HG03571 (cell line): ENCODE measurements at regions not wholly inside any gene's neighbourhood (a gene's known extent, or its start where the extent isn't known, plus 50 kb on each side); places are given as distances from the start of the nearest gene placed in this dataset.

Experiments used
- ATAC-seq: cut with Tn5 transposase; IDR thresholded peaks from one replicate; pipeline ENCODE4 v1.9.1; 2021; ENCODE audit not compliant: unreplicated experiment

DNA sequence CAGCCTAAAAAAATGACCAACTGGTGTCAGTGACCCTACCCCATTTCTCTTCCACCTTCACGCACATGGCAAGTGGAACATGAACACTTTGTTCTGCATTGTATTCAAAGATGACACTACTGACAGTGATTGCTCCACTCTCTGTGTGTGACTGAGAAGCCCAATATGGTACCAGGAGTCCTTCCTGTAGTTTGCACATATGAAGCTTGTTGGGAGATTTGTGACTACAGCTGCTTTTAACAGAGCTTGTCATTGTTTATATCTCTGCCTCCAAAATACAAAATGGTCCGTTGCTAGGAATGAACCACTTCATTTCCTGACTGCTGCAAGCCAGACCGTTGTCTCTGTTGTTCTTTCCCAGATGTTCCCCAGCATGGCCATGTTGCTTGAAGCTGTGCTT lies 140.3 kb upstream of the TCF21 start:
- no peak for ATAC-seq

DNA sequence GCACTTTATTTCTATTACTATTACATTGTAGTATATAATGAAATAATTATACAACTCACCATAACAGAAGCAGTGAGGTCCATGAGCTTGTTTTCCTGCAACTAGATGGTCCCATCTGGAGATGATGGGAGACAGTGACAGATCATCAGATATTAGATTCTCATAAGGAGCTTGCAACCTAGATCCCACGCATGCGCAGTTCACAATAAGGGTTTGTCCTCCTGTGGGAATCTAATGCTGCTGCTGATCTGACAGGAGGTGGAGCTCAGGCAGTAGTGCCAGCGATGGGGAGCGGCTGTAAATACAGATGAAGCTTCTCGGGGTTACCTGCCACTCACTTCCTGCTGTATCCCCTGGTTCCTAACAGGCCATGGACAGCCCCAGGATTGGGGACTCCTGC lies 139.5 kb upstream of the TCF21 start:
- no peak for ATAC-seq

DNA sequence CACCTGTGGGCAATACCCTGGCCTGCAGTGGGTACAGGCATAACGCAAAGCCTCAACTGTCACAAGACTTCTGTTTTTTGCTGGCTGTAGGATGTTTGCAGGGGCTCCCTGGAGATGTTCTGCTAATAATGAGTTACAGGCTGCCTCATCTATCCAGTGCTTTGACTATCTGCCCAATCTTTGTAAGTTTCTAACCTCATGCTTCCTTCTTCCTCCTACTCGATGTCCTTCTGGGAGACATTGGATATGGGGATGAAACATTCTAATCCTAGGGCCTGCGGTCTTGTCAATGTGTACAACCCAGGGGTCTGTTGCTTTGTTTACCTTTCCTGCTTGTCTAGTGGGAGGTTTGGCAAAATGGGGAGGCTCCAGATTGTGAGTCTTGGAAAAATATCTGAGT lies 136.8 kb upstream of the TCF21 start:
- no peak for ATAC-seq

DNA sequence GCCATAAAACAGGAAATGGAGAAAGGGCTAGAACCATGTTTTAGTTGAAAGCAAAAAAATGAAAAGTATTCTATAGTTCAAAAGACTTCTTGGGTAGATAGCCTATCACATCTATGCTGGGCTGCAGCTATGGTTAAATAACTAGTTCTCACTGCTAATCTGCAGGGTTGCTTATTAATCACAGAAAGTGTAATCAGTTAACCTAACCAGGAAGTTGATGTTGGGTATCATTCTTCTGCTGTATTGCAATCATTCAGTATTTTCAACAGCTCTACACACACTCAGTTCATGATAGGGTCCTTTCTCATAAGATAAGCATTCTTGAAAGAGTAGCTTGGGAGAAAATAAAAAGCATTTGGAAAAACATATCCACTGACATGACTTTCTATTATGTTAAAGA lies 135.2 kb upstream of the TCF21 start:
- ATAC-seq: no peak

DNA sequence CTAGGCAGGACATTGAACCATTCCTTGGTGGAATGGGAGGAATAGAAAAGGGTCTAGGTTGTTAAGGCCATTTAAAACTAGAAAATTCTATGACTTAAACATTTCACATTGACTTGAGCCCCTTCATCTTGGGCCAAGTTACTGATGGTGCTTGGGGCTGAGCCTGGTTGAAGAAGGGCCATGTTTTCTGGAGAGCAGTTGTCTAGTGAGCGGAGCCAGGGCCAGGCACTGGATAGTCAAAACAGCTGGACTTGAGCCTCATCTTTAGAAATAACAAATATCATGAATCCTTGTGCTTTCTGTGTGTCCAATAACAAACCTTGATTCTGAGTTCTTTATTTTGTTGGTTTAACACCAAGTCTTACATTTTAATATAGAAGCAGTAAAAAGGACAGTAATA lies 134.6 kb upstream of the TCF21 start:
- ATAC-seq: no peak

DNA sequence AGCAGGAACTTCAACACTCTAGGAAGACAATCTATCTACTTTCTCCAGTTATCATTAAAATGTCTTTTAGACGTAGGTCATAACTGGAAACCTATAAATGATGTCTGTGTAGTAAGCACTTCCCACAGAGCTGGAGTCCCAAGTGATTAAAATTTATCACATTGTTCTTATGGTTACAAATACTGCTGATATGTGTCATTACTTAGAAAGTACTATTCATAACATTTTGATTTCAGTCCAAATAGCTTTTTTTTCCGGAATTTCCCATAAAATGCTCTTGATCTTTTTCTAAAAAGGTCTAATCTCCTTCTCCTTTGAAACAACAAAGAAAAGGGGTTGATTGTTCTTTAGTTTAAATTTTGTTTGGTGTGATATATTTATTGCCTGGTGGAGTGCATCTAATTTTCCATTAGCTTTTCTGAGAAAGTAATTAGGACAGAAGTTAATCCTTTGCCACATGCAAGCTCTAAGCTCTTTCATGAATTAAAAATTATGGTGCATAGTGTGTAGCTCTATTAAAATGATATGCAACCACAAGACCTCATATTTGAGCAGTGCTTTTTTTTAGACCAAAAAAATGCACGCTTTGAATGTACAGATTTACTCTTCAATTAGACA lies 132.7 kb upstream of the TCF21 start:
- no peak for ATAC-seq

DNA sequence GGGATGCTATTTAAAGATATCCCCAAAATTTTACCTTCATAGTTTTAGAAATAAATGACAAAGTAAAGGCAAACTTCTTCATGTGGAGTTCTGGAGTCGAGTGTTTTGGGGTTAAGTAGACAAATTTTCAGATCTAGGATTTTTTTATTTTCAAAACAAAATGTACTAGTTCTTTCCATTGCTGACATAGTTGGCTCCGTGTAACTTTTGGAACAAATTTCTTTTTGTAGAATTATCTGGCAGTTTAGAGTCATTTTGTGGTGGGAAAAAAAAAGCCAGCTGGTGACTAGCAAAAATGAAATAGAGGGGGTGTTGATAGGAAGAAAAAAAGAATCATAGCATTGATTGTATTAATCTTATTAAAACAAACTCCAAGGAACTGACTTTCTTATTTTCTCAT lies 131.6 kb upstream of the TCF21 start:
- no peak for ATAC-seq

DNA sequence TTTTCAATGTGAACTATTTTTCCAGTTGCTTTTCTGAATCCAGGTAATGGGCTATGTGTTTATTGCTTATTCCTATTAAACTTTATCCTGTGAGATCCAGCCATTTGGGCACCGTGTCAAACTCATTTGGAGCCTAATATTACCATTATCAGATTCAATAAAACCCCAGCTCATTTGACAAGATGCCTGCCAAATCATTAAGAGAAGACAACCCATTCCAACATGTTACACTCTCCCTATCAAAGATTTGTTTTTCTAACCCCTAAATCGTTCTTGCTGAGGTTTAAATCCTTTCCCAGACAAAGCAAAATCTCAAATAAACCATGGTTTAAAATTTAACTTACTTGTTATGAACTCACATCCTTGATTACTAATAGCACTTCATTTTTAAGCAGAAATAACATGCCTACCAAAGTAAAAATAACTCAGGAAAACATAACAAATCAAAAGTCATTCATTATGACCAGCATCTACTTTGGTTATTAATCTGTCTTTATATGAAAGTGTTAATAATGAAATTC lies 130.0 kb upstream of the TCF21 start:
- no peak for ATAC-seq

DNA sequence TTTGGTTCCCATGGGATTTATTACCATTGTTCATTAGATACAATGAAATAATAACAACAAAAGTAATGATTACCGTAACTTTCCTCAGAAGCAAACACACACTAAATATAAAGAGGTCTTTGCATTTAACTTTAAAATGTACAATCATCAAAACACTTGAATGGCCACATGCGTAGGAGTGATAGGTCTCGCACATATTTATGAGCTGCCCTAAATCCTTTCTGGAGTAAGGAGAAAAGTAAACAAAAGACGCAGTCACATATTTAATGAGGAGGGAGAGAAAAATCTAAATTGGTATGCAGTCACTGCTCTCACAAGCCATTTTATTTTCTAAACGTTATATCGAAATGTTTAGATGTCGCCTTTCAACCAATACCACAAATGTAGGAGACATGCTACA lies 129.4 kb upstream of the TCF21 start:
- no peak for ATAC-seq

DNA sequence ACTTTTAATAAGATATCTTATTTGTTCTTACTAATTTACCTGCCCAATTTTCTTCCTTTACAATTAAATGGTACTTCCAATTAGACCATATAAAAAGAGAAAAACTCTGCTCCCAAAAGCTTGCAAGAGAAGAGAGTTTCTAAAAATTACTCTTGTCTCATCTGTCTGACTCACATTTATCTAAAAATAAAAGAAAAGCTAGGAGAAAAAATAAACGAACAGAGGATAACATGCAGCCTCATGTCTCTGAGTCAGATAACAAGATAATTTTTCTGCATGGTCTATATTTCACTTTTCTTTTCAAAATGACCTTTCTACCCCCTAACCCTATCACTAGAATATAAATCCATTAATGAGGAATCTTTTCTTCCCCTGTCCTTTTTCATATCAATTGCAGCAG lies 127.2 kb upstream of the TCF21 start:
- ATAC-seq: no peak

DNA sequence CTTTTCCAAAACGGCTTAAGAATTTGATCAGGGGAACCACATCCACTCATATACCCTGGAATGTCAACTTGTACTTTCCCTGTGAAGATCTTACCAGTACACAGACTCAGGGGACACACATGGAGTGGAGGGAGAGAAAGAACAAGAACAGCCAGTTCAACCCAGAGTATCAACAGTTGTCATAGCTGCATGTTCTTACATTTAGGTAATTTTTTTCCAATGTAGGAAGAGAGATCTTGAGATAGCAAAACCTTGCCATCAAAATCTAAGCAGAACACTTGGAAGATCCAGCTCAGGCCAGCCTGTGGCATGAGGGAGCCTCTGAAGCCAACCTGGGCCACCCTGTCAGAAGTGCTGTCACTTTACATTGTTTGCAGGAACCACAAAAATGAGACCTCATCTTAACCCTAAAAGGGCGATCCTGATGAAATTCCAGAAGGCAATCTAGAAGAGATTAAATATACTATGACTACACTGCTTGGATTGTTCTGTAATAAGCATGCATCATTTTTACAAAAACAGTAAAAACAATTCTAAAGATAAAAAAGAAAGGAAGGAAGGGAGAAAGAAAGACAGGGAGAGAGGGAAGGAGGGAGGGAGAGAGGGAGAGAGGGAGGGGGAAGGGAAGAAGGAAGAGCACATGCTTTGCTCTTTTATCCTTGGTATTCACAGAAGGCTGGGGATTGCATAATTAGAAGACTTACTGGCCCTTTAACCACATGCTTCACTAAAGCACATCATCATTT lies 124.7 kb upstream of the TCF21 start:
- no peak for ATAC-seq

DNA sequence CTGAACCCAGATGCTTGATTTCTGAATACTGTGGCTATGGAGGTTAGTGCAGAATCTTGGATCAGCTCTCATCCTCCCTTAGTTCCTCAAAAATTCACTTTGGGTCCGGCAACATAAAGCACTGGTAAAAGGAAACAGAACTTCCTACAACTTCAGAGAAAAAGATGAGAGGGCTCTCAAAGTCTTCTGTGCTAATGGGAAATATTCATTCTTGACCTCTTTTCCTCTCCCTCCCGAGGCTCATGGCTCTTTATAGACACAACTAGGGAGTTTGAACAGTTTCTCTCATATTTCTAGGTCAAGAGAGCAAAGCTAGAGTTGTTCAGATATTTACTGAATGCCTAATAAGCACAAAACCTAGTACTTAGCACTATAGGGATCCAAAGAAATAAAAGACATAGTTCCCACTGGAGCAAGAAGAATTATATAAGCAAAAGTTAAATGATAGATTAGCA lies 124.1 kb upstream of the TCF21 start:
- no peak for ATAC-seq

DNA sequence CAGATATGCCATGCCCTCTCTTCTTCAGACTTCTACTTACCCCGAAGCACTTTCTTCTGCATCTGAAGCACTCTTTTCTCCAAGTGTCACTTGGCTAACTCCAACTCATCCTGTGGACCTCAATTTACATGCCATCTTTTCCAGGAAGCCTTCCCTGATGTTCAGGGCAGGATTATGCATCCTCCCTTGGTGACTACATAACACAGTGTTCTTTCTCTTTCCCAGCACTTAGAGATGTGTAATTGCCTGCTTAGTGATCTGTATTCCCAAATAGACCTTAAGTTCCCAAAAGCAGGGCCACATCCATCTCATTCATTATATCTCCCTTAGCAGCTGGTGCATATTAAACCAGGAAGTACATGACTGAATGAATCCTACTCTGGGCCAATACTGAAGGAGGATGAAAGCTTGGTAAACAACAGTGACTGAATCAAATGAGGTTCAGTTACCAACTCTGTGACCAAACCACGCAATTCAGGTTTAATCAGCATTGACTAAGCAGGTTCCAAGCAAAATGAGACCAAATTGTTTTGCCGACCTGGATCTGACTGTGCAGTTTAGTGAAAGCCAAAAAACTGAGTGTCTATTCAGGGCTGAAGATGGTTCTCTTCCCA lies 121.4 kb upstream of the TCF21 start:
- ATAC-seq: no peak

DNA sequence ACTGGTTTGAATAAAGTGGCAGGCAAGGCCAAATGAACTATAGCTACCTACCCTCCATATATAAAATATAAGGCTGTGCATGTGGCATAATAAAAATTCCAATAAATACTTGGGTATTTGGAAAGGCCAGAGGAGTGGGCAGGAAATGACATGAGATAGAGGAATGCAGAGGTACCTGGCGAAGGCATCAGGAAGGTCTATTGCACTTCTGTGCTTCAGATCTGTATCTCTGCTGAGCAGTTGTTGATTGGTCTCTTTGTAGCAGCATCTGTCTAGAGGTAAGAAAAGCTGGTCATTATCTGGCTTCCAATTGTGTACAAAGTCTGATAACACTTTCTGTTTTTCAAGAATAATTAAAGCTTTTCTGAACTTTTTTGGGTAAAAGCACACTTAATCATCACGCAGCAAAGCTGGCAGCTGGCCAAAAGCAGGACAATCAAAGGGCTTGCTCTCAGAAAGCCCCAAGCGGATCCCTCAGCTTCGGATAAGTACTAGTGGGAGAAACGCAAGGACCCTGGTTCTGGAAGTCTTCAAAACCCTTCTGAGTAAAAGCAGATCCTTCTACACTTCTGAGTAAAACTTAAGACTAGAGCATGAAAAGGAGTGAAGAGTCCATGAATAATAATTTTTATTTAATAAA lies 120.1 kb upstream of the TCF21 start:
- no peak for ATAC-seq

DNA sequence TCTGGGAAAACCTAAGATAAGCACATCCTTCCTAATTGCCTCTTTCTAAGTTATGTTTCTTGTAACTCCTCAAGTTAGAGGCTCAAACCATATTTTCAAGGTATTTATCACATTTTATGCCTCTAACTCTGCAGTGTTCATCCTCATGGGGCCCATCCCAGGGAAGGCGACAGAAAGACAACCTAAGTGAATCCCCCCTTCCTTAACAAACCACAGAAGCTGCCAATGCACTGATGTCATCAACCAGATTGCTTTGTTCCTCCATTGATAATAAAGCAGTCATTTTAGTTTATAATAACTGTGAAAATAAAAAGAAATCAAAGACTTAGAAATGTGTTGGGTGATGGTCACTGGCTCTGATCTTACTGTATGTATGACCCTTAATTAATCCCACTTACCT lies 119.5 kb upstream of the TCF21 start:
- no peak for ATAC-seq

DNA sequence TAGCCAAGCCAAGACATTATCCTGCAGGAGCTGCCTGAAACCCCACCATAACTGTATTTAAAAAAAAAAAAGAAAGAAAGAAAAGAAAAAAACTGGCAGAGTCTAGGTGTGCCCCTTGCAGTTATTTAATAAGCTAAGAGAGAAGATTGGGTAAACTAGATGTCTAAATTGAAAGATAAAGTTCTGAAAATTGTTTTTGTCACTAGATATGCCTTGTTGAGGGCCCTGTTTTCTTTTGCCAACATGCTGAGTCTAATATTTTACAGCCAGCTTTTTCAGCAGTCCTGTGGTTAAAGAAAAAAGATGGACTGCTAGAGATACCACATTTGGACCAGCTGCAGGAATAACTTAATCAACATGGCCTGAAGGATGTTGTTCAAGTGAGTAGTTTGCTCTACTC lies 116.3 kb upstream of the TCF21 start:
- ATAC-seq: no peak

DNA sequence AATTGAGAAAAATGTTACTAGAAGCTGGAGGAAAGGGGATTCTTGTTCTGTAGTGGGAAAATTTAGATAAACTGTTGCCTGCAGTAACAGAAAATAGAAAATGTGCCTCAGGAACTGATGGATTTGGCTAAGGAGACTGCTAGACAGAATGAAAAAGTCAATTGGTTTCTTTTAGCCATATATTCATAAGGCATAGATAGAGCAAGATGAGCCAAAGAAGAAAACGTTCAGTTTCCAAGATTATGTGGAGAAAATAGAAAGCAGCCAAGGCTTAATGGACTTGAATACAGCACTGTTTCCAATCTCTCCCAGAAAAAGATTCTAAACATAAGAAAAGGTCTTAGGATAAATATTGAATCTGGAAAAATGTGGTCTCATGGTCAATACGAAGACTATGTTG lies 115.1 kb upstream of the TCF21 start:
- ATAC-seq: no peak

DNA sequence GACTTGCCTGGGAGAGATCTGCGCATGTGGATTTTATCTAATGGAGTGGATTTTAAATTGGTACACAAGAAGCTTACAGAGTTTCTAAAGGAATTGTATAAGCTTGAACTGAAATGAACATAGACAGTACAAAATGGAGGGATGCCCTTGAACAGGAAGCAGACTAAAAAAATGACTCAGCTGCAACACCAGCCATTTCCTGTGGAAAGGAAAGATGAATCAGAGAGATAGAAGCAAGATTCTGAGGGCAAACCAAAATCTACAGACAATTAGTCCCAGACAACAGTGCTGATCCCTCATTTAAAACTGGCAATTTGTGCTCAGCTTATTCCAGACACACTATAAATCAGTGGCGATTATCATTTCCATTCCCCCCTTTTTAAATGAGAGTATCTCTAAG lies 114.6 kb upstream of the TCF21 start:
- ATAC-seq: no peak

DNA sequence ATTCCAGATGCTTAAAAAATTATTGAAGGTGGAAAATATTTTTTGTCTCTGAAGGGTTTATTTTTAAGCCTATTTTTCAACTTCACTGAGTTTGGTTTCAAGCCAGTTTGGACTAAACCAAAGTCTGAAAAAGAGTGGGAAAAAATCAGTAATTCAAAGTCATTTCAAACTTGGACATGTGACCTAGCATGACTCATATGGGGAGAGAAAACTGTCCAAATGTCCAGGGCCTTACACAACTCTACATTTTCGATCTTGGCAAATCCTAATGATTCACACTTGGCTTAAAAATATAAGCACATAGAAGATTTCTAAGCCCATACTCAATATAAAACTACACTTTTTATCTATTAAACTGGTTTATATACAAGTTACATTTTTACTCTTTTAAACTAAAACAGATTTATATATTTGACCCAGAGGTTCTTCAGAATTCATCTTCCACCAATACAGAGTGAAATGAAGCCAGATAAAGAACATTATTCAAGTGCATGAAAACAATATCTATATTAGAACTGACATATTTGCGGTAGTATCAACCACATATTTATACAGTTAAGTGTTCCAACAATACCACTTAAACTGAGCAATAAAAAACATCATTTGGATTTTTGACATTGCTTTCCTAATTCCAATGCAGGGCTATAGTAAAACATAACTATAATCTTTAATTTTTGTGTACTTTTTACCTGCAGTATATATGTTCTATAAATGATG lies 110.3 kb upstream of the TCF21 start:
- ATAC-seq: no peak

DNA sequence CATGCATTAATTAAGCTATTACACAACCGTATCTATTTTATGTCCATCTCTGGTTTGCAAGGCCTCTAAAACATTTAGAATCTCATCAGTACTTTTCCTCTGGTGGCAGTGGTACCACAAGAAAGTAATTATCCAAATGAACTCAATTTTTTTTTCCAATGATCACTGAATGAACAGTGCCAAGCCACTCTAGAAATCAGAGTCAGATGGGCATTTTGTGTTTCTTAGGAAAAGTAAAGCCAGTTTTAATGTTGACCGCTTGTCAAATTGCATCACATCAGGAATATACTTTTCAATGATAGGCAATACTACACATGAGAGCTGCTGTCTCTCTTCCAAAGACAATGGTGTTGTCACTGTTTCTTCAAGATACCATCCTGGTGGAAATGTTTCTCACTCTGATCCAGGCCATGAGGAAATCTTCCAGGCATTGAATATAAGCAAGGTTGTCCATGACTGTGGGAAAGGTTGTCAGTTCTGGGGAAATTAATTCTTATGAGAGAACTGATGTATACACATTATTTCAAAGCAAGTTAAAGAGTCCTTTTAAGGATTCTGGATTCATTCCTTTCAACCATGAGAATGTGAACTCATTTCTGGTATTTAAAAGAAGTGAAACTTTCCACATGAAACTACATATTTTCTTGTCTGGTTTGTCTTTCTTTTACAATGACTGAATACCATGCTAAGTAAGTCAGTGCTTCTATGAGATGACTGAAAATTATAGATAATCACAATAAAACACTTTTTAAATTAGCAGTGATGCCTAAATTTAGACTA lies 108.8 kb upstream of the TCF21 start:
- no peak for ATAC-seq
